ENCODE measurements at regions not wholly inside any gene's neighbourhood (a gene's known extent, or its start where the extent isn't known, plus 50 kb on each side); places are given as distances from the start of the nearest gene placed in this dataset.
"Not testable (repeated sequence)": the region's sequence is repeated elsewhere in the genome, so short reads cannot be mapped to it uniquely, and the experiment has no call there.

DNA sequence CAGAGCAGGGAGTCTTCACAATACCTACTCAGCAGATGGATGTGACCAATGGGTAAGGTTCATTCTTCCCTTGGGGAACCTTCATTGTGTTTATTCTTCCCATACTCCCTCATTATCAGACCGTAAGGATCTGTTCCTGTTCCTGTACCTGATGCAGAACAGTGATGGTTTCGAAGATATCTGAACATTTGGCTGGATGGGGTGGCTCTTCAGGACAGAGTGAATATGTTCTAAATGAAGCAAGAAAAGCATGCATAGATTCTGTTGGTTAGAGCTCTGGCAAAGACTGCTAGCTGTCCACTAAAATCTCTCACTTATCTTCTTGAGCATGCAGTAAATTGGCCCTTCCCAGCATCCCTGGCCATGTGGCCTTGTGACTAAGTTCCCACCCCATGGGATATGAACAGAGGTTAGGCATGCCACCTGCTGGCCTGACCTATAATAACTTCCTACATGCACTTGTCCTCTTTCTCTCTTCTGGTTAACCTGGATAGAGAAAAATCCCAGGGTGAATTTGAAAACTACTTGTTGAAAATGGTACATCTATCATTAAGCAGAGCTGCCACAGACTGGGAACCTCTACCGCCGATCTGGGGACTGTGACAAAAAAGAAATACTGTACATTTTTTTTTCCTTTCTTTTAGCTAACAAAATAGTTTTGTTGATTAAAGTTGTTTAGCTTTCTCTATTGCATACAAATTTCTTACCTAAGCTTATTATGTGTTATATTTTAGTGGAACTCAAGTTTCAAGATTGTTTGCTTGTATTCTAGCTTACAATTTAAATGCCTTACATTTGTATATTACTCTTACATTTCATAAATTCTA is 60.0 kb upstream of the BANK1 start:
- no peak for DNase-seq (ENCODE audit: low spot score)

GRCh38 chr4:101727238-101727637 is 63.3 kb upstream of the BANK1 start:
- intact Hi-C loops (cut with DNase I), result loop anchor here (10.0 kb wide), 1 partner anchor 372 kb away; no protein-coding TSS in a partner anchor
- DNase-seq (ENCODE audit: low spot score), result no peak

More for the DNA sequence above, 60.0 kb upstream of the BANK1 start:
- intact Hi-C loops (cut with DNase I), result loop anchor here (1.0 kb wide), 1 partner anchor 562 kb away; no protein-coding TSS in a partner anchor

DNA sequence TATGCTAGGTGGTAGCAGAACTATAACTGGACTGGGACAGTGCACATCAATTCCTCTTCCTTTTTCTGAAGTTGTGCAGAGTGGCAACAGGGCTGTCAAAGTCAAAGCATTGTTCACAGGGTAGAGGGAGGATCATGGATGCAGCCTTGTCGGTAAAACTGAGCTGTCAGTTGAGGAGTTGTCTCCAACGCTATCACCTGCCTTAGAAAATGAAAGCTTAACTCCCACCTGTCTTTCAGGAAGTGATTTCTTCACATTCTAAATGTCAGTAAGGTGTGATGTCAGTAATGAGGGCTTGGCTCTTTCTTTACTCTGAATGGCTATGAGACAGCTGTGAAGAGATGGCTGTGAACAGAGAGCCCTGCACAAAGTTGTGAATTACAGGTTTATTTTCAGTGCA is 66.4 kb upstream of the BANK1 start:
- intact Hi-C loops (cut with DNase I), result loop anchor here (10.0 kb wide), 1 partner anchor 369 kb away; no protein-coding TSS in a partner anchor

GRCh38 chr4:101718810-101719209 is 71.7 kb upstream of the BANK1 start:
- no peak for DNase-seq (ENCODE audit: low spot score)
- intact Hi-C loops (cut with DNase I), result no loop called here

More for the DNA sequence above, 66.4 kb upstream of the BANK1 start:
- no peak for DNase-seq (ENCODE audit: low spot score)

DNA sequence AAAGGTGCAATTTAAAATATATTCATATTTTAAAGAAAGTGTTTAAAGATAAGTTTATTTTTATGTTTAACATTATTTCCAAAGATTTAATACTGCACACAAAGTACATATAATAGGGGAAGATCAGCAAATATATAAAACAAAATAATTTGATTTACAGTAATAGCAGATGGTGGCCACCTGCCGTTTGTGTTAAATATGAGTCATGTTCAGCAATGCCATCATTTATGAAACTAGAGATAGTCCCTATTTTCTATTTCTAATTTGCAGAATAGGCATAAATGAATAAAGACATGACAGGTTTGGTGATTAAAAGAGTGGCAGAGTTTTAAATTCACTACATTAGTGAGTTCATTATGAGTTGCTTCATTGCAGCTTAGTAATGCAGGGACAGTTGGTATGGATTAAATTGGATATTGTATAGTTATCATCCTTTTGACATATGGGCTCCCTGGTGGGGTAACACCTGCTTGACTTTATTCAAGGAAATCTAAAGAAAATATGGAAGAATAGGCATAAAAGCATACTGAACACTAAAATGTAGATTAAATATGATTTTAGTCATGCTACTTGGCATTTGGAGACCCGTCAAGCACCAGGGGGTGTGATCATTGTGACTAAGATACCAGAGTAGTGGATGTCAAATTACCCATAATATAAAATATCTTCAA is 78.8 kb upstream of the BANK1 start:
- intact Hi-C loops (cut with DNase I), result no loop called here
- DNase-seq (ENCODE audit: low spot score), result no peak

DNA sequence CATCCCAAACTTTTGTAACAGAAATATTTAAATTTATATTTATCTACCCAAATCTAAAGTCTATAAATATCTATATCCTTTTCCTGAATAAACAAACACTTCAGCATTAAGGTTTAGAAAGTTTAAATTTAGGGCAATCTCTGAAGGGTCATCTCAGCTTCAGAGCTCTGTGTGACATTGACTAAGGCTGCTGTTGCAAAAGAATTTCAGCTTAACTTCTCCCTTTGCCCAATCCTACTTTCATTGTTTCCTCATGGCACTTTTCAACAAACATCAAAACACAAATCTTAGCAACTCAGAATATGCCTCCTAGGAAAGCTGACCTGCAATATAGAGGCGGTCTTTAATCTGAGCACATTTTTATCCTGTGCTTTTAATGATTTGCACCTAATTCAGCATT is 79.7 kb upstream of the BANK1 start:
- no peak for DNase-seq (ENCODE audit: low spot score)
- intact Hi-C loops (cut with DNase I), result no loop called here

DNA sequence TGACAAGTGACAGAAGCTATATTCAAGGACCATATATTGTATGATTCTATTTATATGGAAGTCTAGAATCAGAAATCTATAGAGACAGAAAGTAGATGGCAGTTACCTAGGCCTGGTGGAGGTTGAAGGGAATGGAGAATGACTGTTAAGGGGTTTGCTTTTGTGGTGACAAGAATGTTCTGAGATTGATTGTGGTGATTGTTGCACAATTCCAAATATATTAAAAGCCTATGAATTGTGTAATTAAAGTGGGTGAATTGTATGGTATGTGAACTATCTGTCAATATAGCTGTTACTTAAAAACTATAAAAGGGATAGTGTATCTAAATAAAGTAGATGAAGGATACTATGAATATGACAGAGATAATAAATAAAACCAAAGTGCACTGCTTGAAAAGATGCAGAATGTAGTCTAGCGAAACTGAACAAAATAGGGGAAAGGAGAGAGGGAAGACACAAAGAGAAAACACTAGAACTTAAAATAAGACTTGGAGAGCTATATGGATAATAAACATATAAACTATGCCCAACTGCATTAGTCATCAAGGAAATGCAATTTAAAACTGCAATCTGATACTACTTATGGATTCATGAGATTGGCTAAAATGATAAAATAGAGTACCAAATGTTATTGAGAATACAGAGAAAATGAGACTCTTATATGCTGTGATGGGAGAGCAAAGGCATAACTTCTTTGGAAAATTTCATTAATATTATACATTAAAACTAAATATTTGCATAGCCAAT is 82.1 kb upstream of the BANK1 start:
- intact Hi-C loops (cut with DNase I), result no loop called here

GRCh38 chr4:101707596-101707995 is 82.9 kb upstream of the BANK1 start:
- intact Hi-C loops (cut with DNase I), result no loop called here
- no peak for DNase-seq (ENCODE audit: low spot score)

More for the DNA sequence above, 82.1 kb upstream of the BANK1 start:
- no peak for DNase-seq (ENCODE audit: low spot score)

- no peak for DNase-seq (ENCODE audit: low spot score)
- intact Hi-C loops (cut with DNase I), result no loop called here
Measured at GRCh38 chr4:101706535-101707057, 83.9 kb upstream of the BANK1 start.

DNA sequence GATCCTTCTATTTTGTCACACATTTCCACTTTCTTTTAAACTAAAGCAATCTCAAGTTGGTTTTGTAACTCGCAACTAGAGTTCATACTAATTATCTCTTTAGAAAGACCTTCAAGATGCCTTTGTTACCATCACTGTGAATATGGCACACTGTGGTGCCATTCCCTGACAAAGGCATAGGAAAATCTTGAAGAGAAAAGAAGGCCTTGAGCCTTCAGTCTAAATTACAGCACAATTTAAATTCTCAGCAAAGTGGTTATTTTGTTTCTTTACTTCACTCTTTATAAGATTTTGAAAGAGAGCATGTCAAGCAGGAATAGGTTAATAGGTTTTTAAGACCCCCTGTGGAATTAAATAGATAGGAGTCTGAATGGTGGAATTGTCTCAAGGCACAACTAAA is 89.0 kb upstream of the BANK1 start:
- no peak for DNase-seq (ENCODE audit: low spot score)
- intact Hi-C loops (cut with DNase I), result no loop called here

GRCh38 chr4:101699441-101700124 is 90.9 kb upstream of the BANK1 start:
- intact Hi-C loops (cut with DNase I), result no loop called here
- DNase-seq (ENCODE audit: low spot score), result no peak

- DNase-seq (ENCODE audit: low spot score), result no peak
- intact Hi-C loops (cut with DNase I), result no loop called here
Measured at GRCh38 chr4:101697266-101697665, 93.3 kb upstream of the BANK1 start.

GRCh38 chr4:101696276-101697010 is 94.1 kb upstream of the BANK1 start:
- no peak for DNase-seq (ENCODE audit: low spot score)
- intact Hi-C loops (cut with DNase I), result no loop called here

GRCh38 chr4:101695176-101695575 is 95.4 kb upstream of the BANK1 start:
- intact Hi-C loops (cut with DNase I), result no loop called here
- DNase-seq (ENCODE audit: low spot score), result no peak

- DNase-seq (ENCODE audit: low spot score); intact Hi-C loops (cut with DNase I): not testable (repeated sequence)
Measured at GRCh38 chr4:101694403-101694802, 96.1 kb upstream of the BANK1 start.

GRCh38 chr4:101693842-101694398 is 96.6 kb upstream of the BANK1 start:
- DNase-seq (ENCODE audit: low spot score), result no peak
- intact Hi-C loops (cut with DNase I), result no loop called here

- DNase-seq (ENCODE audit: low spot score), result no peak
- intact Hi-C loops (cut with DNase I), result no loop called here
Measured at GRCh38 chr4:101689220-101689619, 101.3 kb upstream of the BANK1 start.

- intact Hi-C loops (cut with DNase I), result no loop called here
- no peak for DNase-seq (ENCODE audit: low spot score)
Measured at GRCh38 chr4:101685126-101685525, 105.4 kb upstream of the BANK1 start.
